KOPT-K1 (cell line): ENCODE measurements at regions not wholly inside any gene's neighbourhood (a gene's known extent, or its start where the extent isn't known, plus 50 kb on each side); places are given as distances from the start of the nearest gene placed in this dataset.

Source experiments
- H3K27ac ChIP-seq: fragments of 200-600 bp; sonication (generic); 2 replicates; pipeline ENCODE4 v1.5.1; 2016; ENCODE audit warnings: antibody characterized with exemption, mild to moderate bottlenecking, low read depth, low read length; ENCODE audit not compliant: poor library complexity, severe bottlenecking
- H3K36me3 ChIP-seq: fragments of 200-600 bp; sonication (generic); 2 replicates; pipeline ENCODE4 v1.5.1; 2017; ENCODE audit warnings: antibody characterized with exemption, mild to moderate bottlenecking, low read length, moderate library complexity; ENCODE audit not compliant: insufficient read depth
- H3K9me3 ChIP-seq: fragments of 200-600 bp; sonication (generic); 2 replicates; pipeline ENCODE4 v1.5.1; 2017; ENCODE audit warnings: antibody characterized with exemption, low read length, mild to moderate bottlenecking; ENCODE audit not compliant: insufficient read depth, poor library complexity, severe bottlenecking

GRCh38 chr5:2902186-2902585 is 150.7 kb upstream of the IRX2 start:
- Histone ChIP-seq H3K27ac (no peak overlapping the region), H3K9me3 (peaks cover 19% of the 10 kb centered on the region), H3K36me3 (no peaks in the 10 kb centered on the region)

- H3K36me3 ChIP-seq = no peaks in the 10 kb centered on the region
- H3K27ac ChIP-seq = no peak overlapping the region
- H3K9me3 ChIP-seq = peaks cover 19% of the 10 kb centered on the region
These were observed 150.0 kb upstream of the IRX2 start for GRCh38 chr5:2901511-2901910.

GRCh38 chr5:2901096-2901495 is 149.6 kb upstream of the IRX2 start:
- peaks cover 19% of the 10 kb centered on the region for H3K9me3 ChIP-seq
- H3K27ac ChIP-seq = no peak overlapping the region
- H3K36me3 ChIP-seq = no peaks in the 10 kb centered on the region

GRCh38 chr5:2900360-2900759 is 148.9 kb upstream of the IRX2 start:
- Histone ChIP-seq H3K9me3 (peaks cover 18% of the 10 kb centered on the region), H3K27ac (no peak overlapping the region)

GRCh38 chr5:2899311-2899710 is 147.8 kb upstream of the IRX2 start:
- Histone ChIP-seq H3K27ac (no peak overlapping the region), H3K9me3 (peaks cover 14% of the 10 kb centered on the region), H3K36me3 (no peaks in the 10 kb centered on the region)

More at GRCh38 chr5:2900360-2900759, 148.9 kb upstream of the IRX2 start:
- H3K36me3 ChIP-seq = no peaks in the 10 kb centered on the region

- H3K27ac ChIP-seq = no peak overlapping the region
- H3K36me3 ChIP-seq = no peaks in the 10 kb centered on the region
- peaks cover 11% of the 10 kb centered on the region for H3K9me3 ChIP-seq
These were observed 147.2 kb upstream of the IRX2 start for GRCh38 chr5:2898661-2899060.

GRCh38 chr5:2897276-2897961 is 145.9 kb upstream of the IRX2 start:
- H3K27ac ChIP-seq = no peak overlapping the region
- no peaks in the 10 kb centered on the region for H3K36me3 ChIP-seq
- no peaks in the 10 kb centered on the region for H3K9me3 ChIP-seq

- Histone ChIP-seq H3K36me3 (no peaks in the 10 kb centered on the region), H3K27ac (no peak overlapping the region), H3K9me3 (no peaks in the 10 kb centered on the region)
These were observed 145.1 kb upstream of the IRX2 start for GRCh38 chr5:2896371-2897275.

- Histone ChIP-seq H3K9me3 (no peaks in the 10 kb centered on the region), H3K36me3 (no peaks in the 10 kb centered on the region), H3K27ac (no peak overlapping the region)
These were observed 144.4 kb upstream of the IRX2 start for GRCh38 chr5:2895876-2896275.

GRCh38 chr5:2895196-2895595 is 143.7 kb upstream of the IRX2 start:
- no peak overlapping the region for H3K27ac ChIP-seq
- no peaks in the 10 kb centered on the region for H3K9me3 ChIP-seq
- no peaks in the 10 kb centered on the region for H3K36me3 ChIP-seq

- Histone ChIP-seq H3K36me3 (no peaks in the 10 kb centered on the region), H3K27ac (no peak overlapping the region), H3K9me3 (no peaks in the 10 kb centered on the region)
These were observed 143.3 kb upstream of the IRX2 start for GRCh38 chr5:2894736-2895135.

- no peak overlapping the region for H3K27ac ChIP-seq
- H3K36me3 ChIP-seq = no peaks in the 10 kb centered on the region
- H3K9me3 ChIP-seq = no peaks in the 10 kb centered on the region
These were observed 142.8 kb upstream of the IRX2 start for GRCh38 chr5:2894316-2894715.

- Histone ChIP-seq H3K9me3 (peaks cover 4% of the 10 kb centered on the region), H3K36me3 (no peaks in the 10 kb centered on the region), H3K27ac (no peak overlapping the region)
These were observed 141.1 kb upstream of the IRX2 start for GRCh38 chr5:2892466-2893000.

- Histone ChIP-seq H3K36me3 (no peaks in the 10 kb centered on the region), H3K27ac (no peak overlapping the region), H3K9me3 (peaks cover 4% of the 10 kb centered on the region)
These were observed 140.3 kb upstream of the IRX2 start for GRCh38 chr5:2891781-2892180.

- H3K9me3 ChIP-seq = peaks cover 4% of the 10 kb centered on the region
- no peaks in the 10 kb centered on the region for H3K36me3 ChIP-seq
These were observed 138.5 kb upstream of the IRX2 start for GRCh38 chr5:2890011-2890410.

More at GRCh38 chr5:2890011-2890410, 138.5 kb upstream of the IRX2 start:
- H3K27ac ChIP-seq = no peak overlapping the region
